ENCODE measurements at regions not wholly inside any gene's neighbourhood (a gene's known extent, or its start where the extent isn't known, plus 50 kb on each side); places are given as distances from the start of the nearest gene placed in this dataset.

DNA sequence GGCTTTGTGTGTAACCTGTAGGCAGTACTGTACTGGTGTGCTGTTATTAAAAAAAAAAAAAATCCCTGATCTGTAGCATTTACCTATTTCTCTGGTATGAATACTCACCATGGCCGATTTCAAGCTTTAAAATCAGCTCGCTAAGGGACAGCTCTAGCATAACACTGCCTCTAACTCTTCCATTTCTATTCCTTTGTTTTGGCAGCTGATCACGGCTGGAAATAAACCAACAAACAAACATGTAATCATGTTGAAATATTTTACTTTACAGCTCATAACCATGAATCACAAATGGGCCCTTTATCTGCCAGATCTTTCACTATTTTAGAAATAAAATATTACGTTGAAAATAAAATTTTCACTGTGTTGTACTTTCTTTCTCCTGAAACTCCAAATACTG lies 60.5 kb upstream of the IL15 start:
- Histone ChIP-seq H3K9ac (ENCODE audit: low read length in 3 of 3) (no peak overlapping the region), H3K27ac (ENCODE audit: low read depth in 2 of 2, low read length in 2 of 2) (no peak overlapping the region), H3K4me3 (ENCODE audit: low read length in 3 of 3) (no peak overlapping the region), H3K4me1 (ENCODE audit: control insufficient read depth in 2 of 3, insufficient read depth in 2 of 3, low read depth in 1 of 3, low read length in 3 of 3) (no peaks in the 10 kb centered on the region), H3K36me3 (ENCODE audit: control insufficient read depth in 2 of 3, insufficient read depth in 3 of 3, low read length in 3 of 3) (no peaks in the 10 kb centered on the region), H3K27me3 (ENCODE audit: control insufficient read depth, insufficient read depth, low read length) (no peaks in the 10 kb centered on the region), H3K9me3 (ENCODE audit: control insufficient read depth in 2 of 3, insufficient read depth in 1 of 3, low read length in 3 of 3) (no peaks in the 10 kb centered on the region)
- TF ChIP-seq, protein P1, sequence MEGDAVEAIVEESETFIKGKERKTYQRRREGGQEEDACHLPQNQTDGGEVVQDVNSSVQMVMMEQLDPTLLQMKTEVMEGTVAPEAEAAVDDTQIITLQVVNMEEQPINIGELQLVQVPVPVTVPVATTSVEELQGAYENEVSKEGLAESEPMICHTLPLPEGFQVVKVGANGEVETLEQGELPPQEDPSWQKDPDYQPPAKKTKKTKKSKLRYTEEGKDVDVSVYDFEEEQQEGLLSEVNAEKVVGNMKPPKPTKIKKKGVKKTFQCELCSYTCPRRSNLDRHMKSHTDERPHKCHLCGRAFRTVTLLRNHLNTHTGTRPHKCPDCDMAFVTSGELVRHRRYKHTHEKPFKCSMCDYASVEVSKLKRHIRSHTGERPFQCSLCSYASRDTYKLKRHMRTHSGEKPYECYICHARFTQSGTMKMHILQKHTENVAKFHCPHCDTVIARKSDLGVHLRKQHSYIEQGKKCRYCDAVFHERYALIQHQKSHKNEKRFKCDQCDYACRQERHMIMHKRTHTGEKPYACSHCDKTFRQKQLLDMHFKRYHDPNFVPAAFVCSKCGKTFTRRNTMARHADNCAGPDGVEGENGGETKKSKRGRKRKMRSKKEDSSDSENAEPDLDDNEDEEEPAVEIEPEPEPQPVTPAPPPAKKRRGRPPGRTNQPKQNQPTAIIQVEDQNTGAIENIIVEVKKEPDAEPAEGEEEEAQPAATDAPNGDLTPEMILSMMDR (IDR thresholded peaks at IDR 0.05; ENCODE audit: borderline replicate concordance, extremely low read depth, insufficient read depth), result no peak
- FAIRE-seq (no peak), DNase-seq (no peak)
- intact Hi-C loops (cut with DNase I), result no loop called here

DNA sequence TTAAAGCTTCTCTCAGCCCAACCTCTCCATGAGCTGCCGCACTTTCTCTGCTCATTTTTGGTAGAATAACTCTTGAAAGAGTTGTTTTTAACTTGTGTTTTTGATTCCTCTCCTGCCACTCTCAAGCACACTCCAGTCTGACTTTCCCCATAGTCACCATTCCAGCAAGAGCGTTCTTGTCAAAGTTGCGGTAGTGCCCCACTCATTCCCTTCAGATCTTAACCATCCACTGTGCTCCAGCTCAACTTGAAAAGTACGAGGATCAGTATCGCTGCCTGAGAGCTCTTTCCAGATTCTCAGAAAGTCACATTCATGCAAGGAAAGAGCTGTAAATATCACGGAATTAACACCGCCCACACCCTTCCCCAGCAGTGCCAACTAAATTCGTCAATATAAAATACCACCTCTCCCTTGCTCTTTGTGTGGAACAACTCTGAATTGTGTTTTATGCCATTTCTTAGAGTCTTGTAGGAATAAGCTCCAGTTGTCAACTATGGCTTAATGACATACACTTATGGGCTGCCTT lies 59.7 kb upstream of the IL15 start:
- Histone ChIP-seq H3K9ac (ENCODE audit: low read length in 3 of 3) (no peak overlapping the region), H3K27ac (ENCODE audit: low read depth in 2 of 2, low read length in 2 of 2) (no peak overlapping the region), H3K4me3 (ENCODE audit: low read length in 3 of 3) (no peak overlapping the region), H3K4me1 (ENCODE audit: control insufficient read depth in 2 of 3, insufficient read depth in 2 of 3, low read depth in 1 of 3, low read length in 3 of 3) (no peaks in the 10 kb centered on the region), H3K9me3 (ENCODE audit: control insufficient read depth in 2 of 3, insufficient read depth in 1 of 3, low read length in 3 of 3) (no peaks in the 10 kb centered on the region), H3K36me3 (ENCODE audit: control insufficient read depth in 2 of 3, insufficient read depth in 3 of 3, low read length in 3 of 3) (no peaks in the 10 kb centered on the region), H3K27me3 (ENCODE audit: control insufficient read depth, insufficient read depth, low read length) (no peaks in the 10 kb centered on the region)
- DNase-seq, result no peak
- no peak for FAIRE-seq
- TF ChIP-seq, protein P1 (IDR thresholded peaks at IDR 0.05; ENCODE audit: borderline replicate concordance, extremely low read depth, insufficient read depth), result no peak
- intact Hi-C loops (cut with DNase I), result no loop called here

DNA sequence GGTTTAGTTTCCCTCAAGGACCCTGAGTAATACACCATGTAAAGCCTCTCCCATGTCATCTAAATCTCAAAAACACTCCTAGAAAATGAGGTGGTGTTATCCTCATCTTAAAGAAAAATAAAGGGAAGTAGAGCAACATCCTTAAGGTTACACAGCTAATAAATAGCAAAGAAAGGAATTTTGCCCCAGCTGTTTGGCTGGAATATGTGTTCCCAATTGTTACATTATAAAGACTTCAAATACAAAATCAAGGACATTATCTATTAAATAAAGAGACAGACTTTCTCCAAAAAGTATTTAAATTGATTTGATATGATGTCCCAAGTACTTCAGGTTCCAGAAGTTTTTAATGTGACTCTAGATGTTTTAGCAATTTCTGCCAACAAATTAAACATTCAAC lies 57.9 kb upstream of the IL15 start:
- no peak overlapping the region for H3K27ac ChIP-seq (ENCODE audit: low read depth in 2 of 2, low read length in 2 of 2)
- H3K27me3 ChIP-seq (ENCODE audit: control insufficient read depth, insufficient read depth, low read length), result no peaks in the 10 kb centered on the region
- FAIRE-seq, result no peak
- H3K9ac ChIP-seq (ENCODE audit: low read length in 3 of 3), result no peak overlapping the region
- TF ChIP-seq, protein P1 (IDR thresholded peaks at IDR 0.05; ENCODE audit: borderline replicate concordance, extremely low read depth, insufficient read depth), result no peak
- no peaks in the 10 kb centered on the region for H3K36me3 ChIP-seq (ENCODE audit: control insufficient read depth in 2 of 3, insufficient read depth in 3 of 3, low read length in 3 of 3)
- intact Hi-C loops (cut with DNase I), result no loop called here
- H3K9me3 ChIP-seq (ENCODE audit: control insufficient read depth in 2 of 3, insufficient read depth in 1 of 3, low read length in 3 of 3), result no peaks in the 10 kb centered on the region
- no peaks in the 10 kb centered on the region for H3K4me1 ChIP-seq (ENCODE audit: control insufficient read depth in 2 of 3, insufficient read depth in 2 of 3, low read depth in 1 of 3, low read length in 3 of 3)
- H3K4me3 ChIP-seq (ENCODE audit: low read length in 3 of 3), result no peak overlapping the region
- no peak for DNase-seq

DNA sequence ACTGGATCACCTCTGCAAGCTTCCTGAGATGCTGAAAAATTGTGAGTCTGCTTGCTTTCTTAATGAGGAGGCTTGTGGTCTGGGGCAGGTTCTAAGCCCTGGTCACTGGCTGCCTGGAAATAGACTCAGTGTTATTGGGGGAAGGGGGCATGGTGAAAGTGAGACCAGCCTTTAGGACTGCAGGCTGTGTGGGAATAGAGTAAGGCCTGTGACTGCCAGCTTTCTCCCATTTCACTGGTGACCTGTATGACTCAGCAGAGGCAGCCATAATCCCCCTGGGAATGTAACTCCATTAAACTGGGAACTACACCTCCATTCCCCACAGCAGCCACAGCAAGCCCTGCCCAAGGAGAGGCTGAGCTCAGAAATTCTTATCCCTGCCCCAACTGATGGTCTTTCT lies 55.9 kb upstream of the IL15 start:
- Histone ChIP-seq H3K36me3 (ENCODE audit: control insufficient read depth in 2 of 3, insufficient read depth in 3 of 3, low read length in 3 of 3) (no peaks in the 10 kb centered on the region), H3K27ac (ENCODE audit: low read depth in 2 of 2, low read length in 2 of 2) (no peak overlapping the region), H3K27me3 (ENCODE audit: control insufficient read depth, insufficient read depth, low read length) (no peaks in the 10 kb centered on the region), H3K4me3 (ENCODE audit: low read length in 3 of 3) (no peak overlapping the region), H3K9ac (ENCODE audit: low read length in 3 of 3) (no peak overlapping the region), H3K9me3 (ENCODE audit: control insufficient read depth in 2 of 3, insufficient read depth in 1 of 3, low read length in 3 of 3) (no peaks in the 10 kb centered on the region), H3K4me1 (ENCODE audit: control insufficient read depth in 2 of 3, insufficient read depth in 2 of 3, low read depth in 1 of 3, low read length in 3 of 3) (no peaks in the 10 kb centered on the region)
- no peak for DNase-seq
- intact Hi-C loops (cut with DNase I), result no loop called here
- no peak for FAIRE-seq
- TF ChIP-seq, protein P1 (IDR thresholded peaks at IDR 0.05; ENCODE audit: borderline replicate concordance, extremely low read depth, insufficient read depth), result no peak
